IPS-15b (cell line): ENCODE measurements at regions not wholly inside any gene's neighbourhood (a gene's known extent, or its start where the extent isn't known, plus 50 kb on each side); places are given as distances from the start of the nearest gene placed in this dataset.

Source experiments
- H3K27me3 ChIP-seq: one replicate; pipeline ENCODE4 v1.6.1; 2013; ENCODE audit warnings: low read length; ENCODE audit not compliant: control insufficient read depth, insufficient read depth
- H3K36me3 ChIP-seq: one replicate; pipeline ENCODE4 v1.6.1; 2013; ENCODE audit warnings: low read length; ENCODE audit not compliant: control insufficient read depth, insufficient read depth
- H3K4me1 ChIP-seq: one replicate; pipeline ENCODE4 v1.6.1; 2013; ENCODE audit warnings: mild to moderate bottlenecking, low read length; ENCODE audit not compliant: control insufficient read depth, insufficient read depth
- H3K4me3 ChIP-seq: one replicate; pipeline ENCODE4 v1.5.1; 2013; ENCODE audit warnings: low read depth, low read length
- H3K9ac ChIP-seq: one replicate; pipeline ENCODE4 v1.6.1; 2013; ENCODE audit warnings: low read depth, mild to moderate bottlenecking, low read length
- H3K9me3 ChIP-seq: one replicate; pipeline ENCODE4 v1.6.1; 2013; ENCODE audit warnings: mild to moderate bottlenecking, low read length; ENCODE audit not compliant: control insufficient read depth, insufficient read depth

DNA sequence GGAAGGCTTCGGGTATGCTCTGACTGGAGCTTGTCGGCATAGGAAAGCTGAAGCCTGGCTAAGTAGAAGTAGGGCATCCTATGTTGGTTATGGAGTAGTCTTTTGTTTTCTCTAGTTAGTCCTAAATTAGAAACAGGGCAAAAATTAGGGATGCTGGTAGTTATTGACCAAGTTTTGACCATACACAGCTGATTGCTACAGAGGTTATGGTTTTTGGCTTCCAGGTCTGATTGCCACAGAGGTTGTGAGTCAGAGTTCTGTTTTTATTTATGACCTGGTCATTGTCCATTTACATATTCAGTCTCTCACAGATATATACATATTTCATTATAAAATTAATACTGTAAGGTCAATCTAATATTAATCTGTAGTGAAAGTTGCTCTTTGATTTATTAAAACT is 219.2 kb downstream of the FSCB start:
- Histone ChIP-seq H3K4me3 (no peak overlapping the region), H3K36me3 (no peaks in the 10 kb centered on the region), H3K9me3 (no peaks in the 10 kb centered on the region), H3K4me1 (no peaks in the 10 kb centered on the region), H3K9ac (no peak overlapping the region), H3K27me3 (no peaks in the 10 kb centered on the region)

DNA sequence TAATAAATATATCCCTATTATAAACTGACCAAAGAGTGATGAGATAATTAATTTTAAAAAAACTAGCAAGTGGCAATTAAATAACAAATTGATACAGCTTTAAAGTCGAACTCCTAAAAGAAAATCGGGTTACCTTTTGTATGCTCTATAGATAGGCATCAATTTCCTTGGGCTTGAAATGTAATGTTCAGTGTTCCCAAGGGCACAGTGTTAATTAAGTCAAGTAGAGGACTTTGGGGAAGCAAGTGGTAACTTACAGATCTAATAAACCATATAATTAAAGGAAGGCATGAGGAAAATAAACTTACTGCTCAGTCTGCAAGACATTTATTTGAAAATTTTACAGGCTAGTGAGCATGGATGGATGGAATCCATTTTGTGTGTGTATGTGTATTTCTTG is 220.9 kb downstream of the FSCB start:
- no peaks in the 10 kb centered on the region for H3K27me3 ChIP-seq
- H3K4me1 ChIP-seq, result no peaks in the 10 kb centered on the region
- no peak overlapping the region for H3K9ac ChIP-seq
- no peak overlapping the region for H3K4me3 ChIP-seq
- H3K9me3 ChIP-seq, result no peaks in the 10 kb centered on the region
- no peaks in the 10 kb centered on the region for H3K36me3 ChIP-seq

DNA sequence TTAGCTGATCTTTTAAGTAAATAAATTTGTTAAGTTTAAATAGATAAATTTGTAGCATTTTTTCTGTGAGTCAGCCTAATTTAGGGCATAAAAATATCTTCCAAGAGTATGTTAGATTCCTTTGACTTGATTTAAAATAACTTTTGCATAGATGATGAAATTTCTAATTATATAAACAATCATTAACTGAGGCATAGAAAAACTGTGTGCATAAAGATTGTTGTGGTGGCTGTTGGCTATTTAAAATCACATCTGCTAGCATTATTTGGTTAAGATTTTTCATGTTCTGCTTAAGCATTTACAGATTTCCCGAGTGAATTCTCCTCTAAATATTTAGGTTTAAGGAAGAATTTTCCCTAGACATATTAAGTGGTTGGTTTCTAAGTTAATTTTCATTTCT is 223.2 kb downstream of the FSCB start:
- H3K9me3 ChIP-seq, result no peaks in the 10 kb centered on the region
- H3K4me3 ChIP-seq, result no peak overlapping the region
- no peak overlapping the region for H3K9ac ChIP-seq
- H3K4me1 ChIP-seq, result no peaks in the 10 kb centered on the region
- no peaks in the 10 kb centered on the region for H3K36me3 ChIP-seq
- H3K27me3 ChIP-seq, result no peaks in the 10 kb centered on the region

DNA sequence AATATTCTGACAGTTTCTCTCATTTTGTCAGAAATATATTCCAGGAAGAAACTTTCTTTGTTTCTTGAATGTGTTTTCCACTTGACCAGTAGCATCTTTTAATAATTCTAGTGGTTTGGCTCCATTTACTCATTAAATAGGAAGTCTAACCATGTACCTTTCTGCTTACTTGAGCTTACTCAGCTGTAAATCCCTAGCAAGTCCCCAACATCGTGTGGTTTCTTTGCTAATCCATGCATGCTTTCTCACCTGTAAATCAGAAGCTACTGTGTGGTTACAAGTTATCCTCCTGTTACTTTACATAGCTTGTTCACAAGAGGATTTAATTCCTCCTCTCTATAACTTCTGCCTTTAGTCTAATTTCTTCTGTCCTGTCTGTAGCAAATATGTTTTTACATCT is 227.7 kb downstream of the FSCB start:
- H3K36me3 ChIP-seq, result no peaks in the 10 kb centered on the region
- H3K4me1 ChIP-seq, result no peaks in the 10 kb centered on the region
- no peak overlapping the region for H3K4me3 ChIP-seq
- no peaks in the 10 kb centered on the region for H3K9me3 ChIP-seq
- H3K27me3 ChIP-seq, result no peaks in the 10 kb centered on the region
- no peak overlapping the region for H3K9ac ChIP-seq

DNA sequence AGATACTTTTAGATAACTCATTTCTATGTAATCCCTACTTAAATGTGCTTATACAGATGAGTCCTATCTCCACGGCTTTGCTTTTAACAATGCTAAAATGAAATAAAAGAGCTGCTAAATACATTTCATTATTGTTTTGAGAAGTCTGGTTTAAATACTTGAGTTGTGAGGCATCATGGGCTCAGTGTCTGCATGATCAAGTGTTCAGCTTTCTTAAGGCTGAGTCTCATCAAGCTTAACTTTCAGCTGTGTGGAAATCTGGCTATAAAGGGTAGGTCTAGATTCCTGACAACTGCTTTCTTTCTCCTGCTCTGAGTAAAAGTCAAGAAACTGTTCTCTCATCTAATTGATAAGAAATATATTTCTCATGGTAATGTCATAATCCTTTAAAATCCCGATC is 235.4 kb downstream of the FSCB start:
- H3K36me3 ChIP-seq, result no peaks in the 10 kb centered on the region
- H3K27me3 ChIP-seq, result no peaks in the 10 kb centered on the region
- no peaks in the 10 kb centered on the region for H3K4me1 ChIP-seq
- H3K9me3 ChIP-seq, result no peaks in the 10 kb centered on the region
- H3K9ac ChIP-seq, result no peak overlapping the region
- H3K4me3 ChIP-seq, result no peak overlapping the region

DNA sequence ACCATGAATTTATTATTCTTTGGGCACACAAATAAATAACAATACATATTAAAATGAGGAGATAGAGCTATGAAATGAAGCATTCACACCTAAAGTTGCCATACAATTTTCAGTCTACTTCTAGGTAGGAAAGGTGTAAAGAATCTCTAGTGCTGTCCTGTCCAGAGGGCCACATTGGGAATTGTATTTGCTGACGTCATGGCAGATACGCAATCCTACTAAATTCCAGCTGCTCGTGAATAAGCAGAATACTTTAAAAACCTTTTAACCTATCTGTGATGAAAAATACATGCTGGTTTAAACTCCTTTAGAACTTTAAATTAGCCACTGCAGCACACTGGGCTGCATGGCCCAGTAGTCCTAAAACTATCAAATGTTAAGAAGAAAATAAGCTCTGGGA is 236.1 kb downstream of the FSCB start:
- no peaks in the 10 kb centered on the region for H3K36me3 ChIP-seq
- no peaks in the 10 kb centered on the region for H3K9me3 ChIP-seq
- no peaks in the 10 kb centered on the region for H3K4me1 ChIP-seq
- no peak overlapping the region for H3K4me3 ChIP-seq
- H3K27me3 ChIP-seq, result no peaks in the 10 kb centered on the region
- no peak overlapping the region for H3K9ac ChIP-seq

DNA sequence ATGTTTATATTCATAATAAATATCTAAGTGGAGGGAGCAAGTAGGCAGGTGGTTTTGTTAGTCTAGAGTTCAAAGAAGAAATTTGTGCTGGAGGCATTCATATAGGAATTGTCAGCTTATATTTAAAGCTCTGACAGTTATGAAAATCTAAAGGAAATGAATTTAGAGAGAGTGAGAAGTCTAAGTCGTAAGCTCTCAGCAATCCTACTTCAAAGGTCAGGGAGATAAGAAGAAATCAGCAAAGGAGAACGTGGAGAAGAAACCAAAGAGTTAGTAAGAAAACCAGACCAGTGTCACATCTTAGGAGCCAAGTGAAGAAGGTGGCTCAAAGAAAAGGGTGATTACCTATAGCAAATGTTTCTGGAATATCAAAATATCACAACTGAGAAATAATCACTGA is 241.8 kb downstream of the FSCB start:
- Histone ChIP-seq H3K4me1 (no peaks in the 10 kb centered on the region), H3K4me3 (no peak overlapping the region), H3K36me3 (no peaks in the 10 kb centered on the region), H3K9me3 (no peaks in the 10 kb centered on the region), H3K27me3 (no peaks in the 10 kb centered on the region), H3K9ac (no peak overlapping the region)

DNA sequence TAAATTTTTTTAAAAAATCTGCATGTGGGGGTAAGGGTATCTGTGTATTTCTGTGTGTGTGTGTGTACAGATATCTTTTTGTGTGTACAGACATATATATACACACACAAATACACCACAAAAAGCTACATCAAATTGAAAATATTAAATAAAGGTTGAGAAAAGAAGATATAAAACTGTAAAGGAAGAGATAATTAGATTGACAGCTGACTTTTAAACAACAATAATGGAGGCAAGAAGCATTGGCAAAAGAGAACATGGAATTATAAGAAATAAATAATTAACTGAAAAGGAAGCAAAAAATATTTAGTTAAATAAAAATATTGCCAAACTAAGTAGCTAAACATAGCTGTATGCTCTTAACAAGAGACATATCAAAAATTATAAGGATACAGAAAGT is 291.4 kb downstream of the FSCB start:
- Histone ChIP-seq H3K36me3 (no peaks in the 10 kb centered on the region), H3K4me1 (no peaks in the 10 kb centered on the region), H3K9me3 (no peaks in the 10 kb centered on the region), H3K27me3 (no peaks in the 10 kb centered on the region), H3K4me3 (no peak overlapping the region), H3K9ac (no peak overlapping the region)

DNA sequence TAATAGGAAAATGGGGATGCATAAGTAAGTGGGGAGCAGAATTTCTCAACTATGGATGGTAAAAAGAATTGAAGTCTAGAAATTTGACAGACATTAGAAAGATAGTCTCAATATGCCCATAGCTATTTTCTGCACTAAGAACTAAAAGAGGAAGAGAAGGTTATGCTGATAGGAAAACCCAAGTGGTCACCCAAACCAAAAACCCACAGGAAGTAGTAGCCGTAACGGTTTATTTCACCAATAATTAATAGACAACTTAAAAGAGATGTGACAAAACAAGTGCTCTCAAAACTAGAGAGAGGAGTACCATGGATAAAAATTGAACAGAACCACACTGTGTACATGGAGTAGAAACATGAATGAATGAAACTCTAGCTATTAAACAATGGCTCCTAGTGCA is 295.4 kb downstream of the FSCB start:
- H3K9ac ChIP-seq, result no peak overlapping the region
- H3K27me3 ChIP-seq, result no peaks in the 10 kb centered on the region
- no peak overlapping the region for H3K4me3 ChIP-seq
- no peaks in the 10 kb centered on the region for H3K9me3 ChIP-seq
- no peaks in the 10 kb centered on the region for H3K36me3 ChIP-seq
- no peaks in the 10 kb centered on the region for H3K4me1 ChIP-seq

DNA sequence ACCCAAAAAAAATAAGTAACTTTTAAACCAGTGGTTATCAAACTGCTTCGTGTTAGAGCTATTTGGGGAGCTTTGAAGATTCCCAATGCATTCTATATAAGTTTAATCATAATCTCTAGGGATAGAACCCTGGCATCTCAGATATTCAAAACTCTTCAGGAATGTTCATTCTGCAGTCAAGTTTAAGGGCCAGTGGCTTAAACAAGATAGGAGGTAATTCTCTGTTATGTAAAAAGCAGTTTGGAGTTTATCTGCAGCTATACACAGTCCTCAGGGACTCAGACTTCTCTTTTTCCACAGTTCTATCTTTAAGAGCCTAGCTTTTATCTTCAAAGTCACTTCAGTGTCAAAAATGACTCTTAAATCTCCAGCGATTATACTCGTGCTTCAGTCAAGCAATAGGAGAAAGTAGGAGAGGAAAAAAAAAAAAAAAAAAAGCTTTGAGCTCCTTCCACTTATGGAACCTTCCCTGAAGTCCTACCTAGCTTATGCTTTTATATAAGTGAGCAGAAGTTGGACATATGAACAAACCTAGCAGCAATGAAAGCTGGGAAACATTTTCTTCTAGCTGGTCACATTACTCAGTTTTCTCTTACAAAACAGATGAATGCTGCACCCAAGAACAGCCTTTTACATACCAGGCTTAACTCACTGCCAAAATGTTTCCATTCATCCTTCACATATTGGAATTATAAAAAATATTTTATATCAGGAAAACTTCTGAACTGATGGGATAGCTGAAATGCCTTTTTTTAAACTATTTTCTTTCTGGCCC is 302.8 kb downstream of the FSCB start:
- Histone ChIP-seq H3K9me3 (no peaks in the 10 kb centered on the region), H3K4me3 (no peak overlapping the region), H3K36me3 (no peaks in the 10 kb centered on the region), H3K9ac (no peak overlapping the region), H3K27me3 (no peaks in the 10 kb centered on the region), H3K4me1 (no peaks in the 10 kb centered on the region)

DNA sequence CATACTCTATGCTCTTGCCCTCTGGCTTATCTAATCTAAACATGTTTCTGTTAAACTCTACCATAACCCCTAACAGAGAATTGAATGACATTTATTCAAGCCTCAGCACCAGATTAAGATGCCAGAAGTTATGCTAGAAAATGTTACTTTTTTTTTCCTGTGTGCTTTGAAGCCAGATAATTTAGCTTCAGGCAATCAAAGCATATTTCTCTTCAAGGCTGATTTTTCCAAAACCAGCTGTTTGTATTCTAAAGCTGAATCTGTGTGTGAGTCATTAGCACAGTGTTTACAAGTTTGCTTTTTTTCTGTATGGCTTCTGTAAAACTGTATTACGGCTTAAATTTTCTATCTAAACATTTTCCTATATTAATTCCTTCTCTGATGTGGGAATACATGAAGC is 326.1 kb downstream of the FSCB start:
- H3K4me3 ChIP-seq, result no peak overlapping the region
- no peaks in the 10 kb centered on the region for H3K9me3 ChIP-seq
- H3K36me3 ChIP-seq, result no peaks in the 10 kb centered on the region
- H3K27me3 ChIP-seq, result no peaks in the 10 kb centered on the region
- H3K4me1 ChIP-seq, result no peaks in the 10 kb centered on the region
- H3K9ac ChIP-seq, result no peak overlapping the region

DNA sequence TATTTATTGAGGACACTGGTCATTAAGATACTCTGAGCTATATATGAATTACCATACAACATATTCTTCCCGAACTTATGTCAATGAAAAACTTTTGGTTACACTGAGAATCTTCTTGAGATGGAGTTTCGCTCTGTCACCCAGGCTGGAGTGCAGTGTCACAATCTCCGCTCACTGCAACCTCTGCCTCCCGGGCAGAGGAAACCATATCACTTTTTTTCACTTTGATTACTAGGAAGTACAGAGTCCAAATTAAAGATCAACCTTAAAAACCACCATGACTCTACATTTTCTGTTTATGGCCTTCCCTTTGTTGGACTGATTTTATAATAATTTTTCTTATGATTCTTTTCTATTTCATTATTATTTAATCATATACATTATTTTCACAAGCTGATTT is 336.5 kb downstream of the FSCB start:
- H3K4me1 ChIP-seq, result no peaks in the 10 kb centered on the region
- no peaks in the 10 kb centered on the region for H3K9me3 ChIP-seq
- no peak overlapping the region for H3K9ac ChIP-seq
- no peak overlapping the region for H3K4me3 ChIP-seq
- no peaks in the 10 kb centered on the region for H3K36me3 ChIP-seq
- no peaks in the 10 kb centered on the region for H3K27me3 ChIP-seq
